Osteoblast (primary cell): ENCODE measurements at regions not wholly inside any gene's neighbourhood (a gene's known extent, or its start where the extent isn't known, plus 50 kb on each side); places are given as distances from the start of the nearest gene placed in this dataset.

ENCODE experiments used
- DNase-seq: peaks from one replicate; pipeline ENCODE4 v3.0.0; 2011; ENCODE audit warnings: low spot score, mixed read lengths; ENCODE audit not compliant: insufficient read length; ENCODE audit errors: missing footprints
- H2AFZ ChIP-seq: 2 replicates; pipeline ENCODE4 v1.6.0; 2011; ENCODE audit warnings: mild to moderate bottlenecking, low read length
- H3K27ac ChIP-seq: 2 replicates; pipeline ENCODE4 v1.5.1; 2011; ENCODE audit warnings: mild to moderate bottlenecking, low read depth, low read length, moderate library complexity
- H3K27me3 ChIP-seq: 2 replicates; pipeline ENCODE4 v1.6.0; 2012; ENCODE audit warnings: mild to moderate bottlenecking, control low read depth, inconsistent platforms, low read length, moderate library complexity; ENCODE audit not compliant: insufficient read depth
- H3K36me3 ChIP-seq: 2 replicates; pipeline ENCODE4 v1.5.1; 2011; ENCODE audit warnings: mild to moderate bottlenecking, low read length, control low read depth, moderate library complexity; ENCODE audit not compliant: insufficient read depth
- H3K4me1 ChIP-seq: 2 replicates; pipeline ENCODE4 v1.5.1; 2011; ENCODE audit warnings: mild to moderate bottlenecking, low read length, control low read depth, moderate library complexity; ENCODE audit not compliant: insufficient read depth
- H3K4me2 ChIP-seq: 2 replicates; pipeline ENCODE4 v1.6.0; 2011; ENCODE audit warnings: mild to moderate bottlenecking, low read length; ENCODE audit not compliant: insufficient read depth
- H3K4me3 ChIP-seq: fragments of 200-600 bp; sonication (generic); 3 replicates; pipeline ENCODE4 v1.5.1; 2012; ENCODE audit warnings: mild to moderate bottlenecking, low read length, inconsistent platforms; ENCODE audit not compliant: insufficient read depth
- H3K79me2 ChIP-seq: 2 replicates; pipeline ENCODE4 v1.6.0; 2012; ENCODE audit warnings: mild to moderate bottlenecking, low read length, control low read depth, inconsistent platforms; ENCODE audit not compliant: insufficient read depth
- H3K9me3 ChIP-seq: 2 replicates; pipeline ENCODE4 v1.5.1; 2011; ENCODE audit warnings: low read depth, low read length, control low read depth
- H4K20me1 ChIP-seq: 2 replicates; pipeline ENCODE4 v1.6.0; 2012; ENCODE audit warnings: mild to moderate bottlenecking, low read length, control low read depth; ENCODE audit not compliant: insufficient read depth
- TF ChIP-seq, protein P1 (sequence below): IDR thresholded peaks from 2 replicates; pipeline ENCODE4 v1.5.1; 2011; ENCODE audit warnings: mild to moderate bottlenecking, low read depth, low read length, moderate library complexity; ENCODE audit errors: extremely low read depth

DNA sequence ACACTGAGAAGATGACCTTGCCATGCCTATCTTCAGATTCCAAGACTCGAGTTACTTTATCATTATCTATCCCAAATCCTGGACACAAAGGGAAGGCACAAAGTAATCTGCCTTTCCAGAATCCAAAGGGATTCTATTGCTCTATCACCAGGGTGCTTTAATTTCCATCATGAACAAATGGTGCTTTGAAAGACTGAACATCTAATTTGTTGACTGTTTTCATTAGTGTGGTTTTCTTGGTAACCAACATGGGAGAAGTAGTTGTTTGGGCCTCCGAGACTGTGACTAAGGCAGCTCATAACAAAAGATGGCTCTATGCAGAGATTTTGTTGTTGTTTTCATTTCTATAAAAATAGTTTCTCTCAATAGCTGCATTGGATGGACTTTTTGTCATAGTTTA is 441.0 kb upstream of the SOX9 start:
- Histone ChIP-seq H3K27me3 (no peaks in the 10 kb centered on the region), H2AFZ (no peak overlapping the region), H3K9me3 (no peaks in the 10 kb centered on the region), H3K4me1 (no peaks in the 10 kb centered on the region), H3K79me2 (no peaks in the 10 kb centered on the region), H3K36me3 (no peaks in the 10 kb centered on the region), H3K4me2 (no peak overlapping the region), H4K20me1 (no peaks in the 10 kb centered on the region), H3K27ac (no peak overlapping the region), H3K4me3 (no peak overlapping the region)
- DNase-seq: no peak
- TF ChIP-seq, protein P1, sequence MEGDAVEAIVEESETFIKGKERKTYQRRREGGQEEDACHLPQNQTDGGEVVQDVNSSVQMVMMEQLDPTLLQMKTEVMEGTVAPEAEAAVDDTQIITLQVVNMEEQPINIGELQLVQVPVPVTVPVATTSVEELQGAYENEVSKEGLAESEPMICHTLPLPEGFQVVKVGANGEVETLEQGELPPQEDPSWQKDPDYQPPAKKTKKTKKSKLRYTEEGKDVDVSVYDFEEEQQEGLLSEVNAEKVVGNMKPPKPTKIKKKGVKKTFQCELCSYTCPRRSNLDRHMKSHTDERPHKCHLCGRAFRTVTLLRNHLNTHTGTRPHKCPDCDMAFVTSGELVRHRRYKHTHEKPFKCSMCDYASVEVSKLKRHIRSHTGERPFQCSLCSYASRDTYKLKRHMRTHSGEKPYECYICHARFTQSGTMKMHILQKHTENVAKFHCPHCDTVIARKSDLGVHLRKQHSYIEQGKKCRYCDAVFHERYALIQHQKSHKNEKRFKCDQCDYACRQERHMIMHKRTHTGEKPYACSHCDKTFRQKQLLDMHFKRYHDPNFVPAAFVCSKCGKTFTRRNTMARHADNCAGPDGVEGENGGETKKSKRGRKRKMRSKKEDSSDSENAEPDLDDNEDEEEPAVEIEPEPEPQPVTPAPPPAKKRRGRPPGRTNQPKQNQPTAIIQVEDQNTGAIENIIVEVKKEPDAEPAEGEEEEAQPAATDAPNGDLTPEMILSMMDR: no peak

DNA sequence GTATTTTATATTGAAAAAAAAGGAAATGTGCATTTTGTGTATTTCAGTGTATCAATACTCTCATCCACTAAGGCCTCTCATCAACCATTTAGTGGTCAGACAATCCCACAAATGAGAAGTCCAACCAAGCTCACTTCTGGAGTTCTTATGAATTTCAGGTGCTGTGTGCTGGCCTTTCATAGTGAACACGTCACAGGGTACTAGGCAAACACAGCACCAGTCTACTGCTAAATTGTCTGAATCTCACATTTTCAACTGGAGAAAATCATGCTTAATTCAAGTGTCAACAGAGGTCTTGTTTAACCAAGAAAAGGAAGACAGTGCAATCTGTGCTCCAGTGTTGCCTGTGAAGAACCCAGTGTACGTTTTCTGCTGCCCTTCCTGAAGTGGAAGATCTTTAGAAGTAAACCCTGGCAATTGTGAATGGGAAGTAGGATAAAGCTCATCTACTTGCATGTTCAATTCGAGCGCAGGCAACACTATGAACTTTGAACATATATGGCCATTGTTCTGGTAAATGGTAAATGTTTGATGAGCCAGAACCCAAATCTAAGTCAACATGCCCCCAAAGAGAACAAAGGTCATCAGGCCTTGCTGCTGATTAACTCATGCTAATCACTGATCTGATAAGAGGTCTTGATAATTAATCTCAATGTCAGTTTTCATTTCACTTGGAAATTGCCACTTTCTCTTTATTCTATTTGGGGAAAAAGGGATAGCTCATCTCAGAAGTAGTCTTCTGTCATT is 439.2 kb upstream of the SOX9 start:
- no peak overlapping the region for H3K4me2 ChIP-seq
- no peak overlapping the region for H3K4me3 ChIP-seq
- no peaks in the 10 kb centered on the region for H3K36me3 ChIP-seq
- no peak for DNase-seq
- no peaks in the 10 kb centered on the region for H3K9me3 ChIP-seq
- H2AFZ ChIP-seq: no peak overlapping the region
- H3K27ac ChIP-seq: no peak overlapping the region
- no peaks in the 10 kb centered on the region for H3K27me3 ChIP-seq
- TF ChIP-seq, protein P1: no peak
- no peaks in the 10 kb centered on the region for H4K20me1 ChIP-seq
- H3K79me2 ChIP-seq: no peaks in the 10 kb centered on the region
- no peaks in the 10 kb centered on the region for H3K4me1 ChIP-seq

DNA sequence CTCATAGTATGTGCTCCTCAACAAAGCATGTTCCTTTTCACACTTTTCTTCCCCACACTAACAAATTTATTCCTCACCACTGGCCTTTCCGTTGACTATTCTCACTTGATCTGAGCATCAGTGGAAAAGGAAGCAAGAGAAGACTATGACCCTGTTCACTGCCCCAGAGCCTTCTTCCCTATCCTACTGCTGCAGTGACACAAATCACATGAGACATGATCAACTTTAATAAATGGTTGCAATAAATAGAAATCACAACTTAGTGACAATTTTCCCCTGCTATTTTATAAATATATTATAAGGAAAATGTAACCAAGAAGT is 438.7 kb upstream of the SOX9 start:
- Histone ChIP-seq H3K9me3 (no peaks in the 10 kb centered on the region), H3K27me3 (no peaks in the 10 kb centered on the region)
- TF ChIP-seq, protein P1: no peak

DNA sequence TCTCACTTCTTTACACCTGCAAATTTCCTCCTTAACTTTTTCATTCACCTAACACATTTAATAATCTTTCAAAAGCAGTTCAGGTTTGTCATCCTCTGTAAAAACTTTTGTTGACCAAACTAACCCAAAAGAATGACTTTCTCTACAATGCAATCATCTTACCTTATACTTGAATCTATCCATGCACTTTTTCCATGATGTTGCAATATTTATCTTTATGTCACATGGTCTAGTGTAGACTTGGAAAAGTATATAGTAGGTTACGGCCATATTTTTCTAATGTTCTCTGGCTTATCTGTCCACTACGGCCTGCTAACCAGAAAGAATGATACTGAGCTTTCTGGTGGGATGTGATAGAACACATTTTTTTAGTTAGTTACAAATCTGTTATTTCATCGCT is 431.0 kb upstream of the SOX9 start:
- TF ChIP-seq, protein P1: no peak

More for the DNA sequence above, 438.7 kb upstream of the SOX9 start:
- H3K4me3 ChIP-seq: no peak overlapping the region
- no peaks in the 10 kb centered on the region for H4K20me1 ChIP-seq
- H3K27ac ChIP-seq: no peak overlapping the region
- no peak for DNase-seq
- H3K36me3 ChIP-seq: no peaks in the 10 kb centered on the region
- no peaks in the 10 kb centered on the region for H3K4me1 ChIP-seq
- H2AFZ ChIP-seq: no peak overlapping the region
- no peaks in the 10 kb centered on the region for H3K79me2 ChIP-seq
- H3K4me2 ChIP-seq: no peak overlapping the region

More for the DNA sequence above, 431.0 kb upstream of the SOX9 start:
- Histone ChIP-seq H3K27me3 (no peaks in the 10 kb centered on the region), H3K79me2 (no peaks in the 10 kb centered on the region), H3K9me3 (no peaks in the 10 kb centered on the region), H4K20me1 (no peaks in the 10 kb centered on the region), H3K4me2 (no peak overlapping the region), H2AFZ (no peak overlapping the region), H3K4me1 (no peaks in the 10 kb centered on the region), H3K4me3 (no peak overlapping the region), H3K36me3 (no peaks in the 10 kb centered on the region), H3K27ac (no peak overlapping the region)
- no peak for DNase-seq
